Loucy (cell line): ENCODE measurements at regions not wholly inside any gene's neighbourhood (a gene's known extent, or its start where the extent isn't known, plus 50 kb on each side); places are given as distances from the start of the nearest gene placed in this dataset.

Source experiments
- H2AFZ ChIP-seq: fragments of 200-600 bp; sonication (generic); 2 replicates; pipeline ENCODE4 v1.6.0; 2016; ENCODE audit warnings: antibody characterized with exemption, mild to moderate bottlenecking, low read length, moderate library complexity
- H3F3A ChIP-seq: fragments of 200-600 bp; 2 replicates; pipeline ENCODE4 v1.6.0; 2016; ENCODE audit warnings: antibody characterized with exemption, low read depth, mild to moderate bottlenecking
- H3K27me3 ChIP-seq: fragments of 200-600 bp; sonication (generic); 2 replicates; pipeline ENCODE4 v1.6.1; 2014; ENCODE audit warnings: low read length, mild to moderate bottlenecking; ENCODE audit not compliant: insufficient read depth, poor library complexity, severe bottlenecking
- H3K36me3 ChIP-seq: fragments of 200-600 bp; sonication (generic); 2 replicates; pipeline ENCODE4 v1.6.1; 2016; ENCODE audit warnings: low read length; ENCODE audit not compliant: insufficient read depth
- H3K4me1 ChIP-seq: fragments of 200-600 bp; sonication (generic); 2 replicates; pipeline ENCODE4 v1.5.1; 2014; ENCODE audit warnings: low read length, mild to moderate bottlenecking; ENCODE audit not compliant: insufficient read depth, poor library complexity, severe bottlenecking
- H3K4me2 ChIP-seq: fragments of 200-600 bp; sonication (generic); 2 replicates; pipeline ENCODE4 v1.6.0; 2014; ENCODE audit warnings: antibody characterized with exemption, low read length, low read depth, mild to moderate bottlenecking; ENCODE audit not compliant: poor library complexity, severe bottlenecking
- H3K4me3 ChIP-seq: fragments of 200-600 bp; sonication (generic); 2 replicates; pipeline ENCODE4 v1.5.1; 2014; ENCODE audit warnings: low read length, mild to moderate bottlenecking, mixed read lengths; ENCODE audit not compliant: poor library complexity, severe bottlenecking
- H3K79me2 ChIP-seq: fragments of 200-600 bp; sonication (generic); 2 replicates; pipeline ENCODE4 v1.6.1; 2014; ENCODE audit warnings: low read length; ENCODE audit not compliant: insufficient read depth
- H3K9ac ChIP-seq: fragments of 200-600 bp; sonication (generic); 2 replicates; pipeline ENCODE4 v1.6.0; 2014; ENCODE audit warnings: mild to moderate bottlenecking, low read depth, low read length, moderate library complexity; ENCODE audit not compliant: poor library complexity, severe bottlenecking
- H3K9me2 ChIP-seq: fragments of 200-600 bp; sonication (generic); replicated peaks from 2 replicates; pipeline ENCODE4 v1.6.1; 2016; ENCODE audit warnings: low read depth, low read length, mixed read lengths
- H3K9me3 ChIP-seq: fragments of 200-600 bp; sonication (generic); 2 replicates; pipeline ENCODE4 v1.6.1; 2014; ENCODE audit warnings: mild to moderate bottlenecking, antibody characterized with exemption, low read length, low read depth; ENCODE audit not compliant: insufficient read depth
- H4K20me1 ChIP-seq: fragments of 200-600 bp; sonication (generic); 2 replicates; pipeline ENCODE4 v1.6.0; 2014; ENCODE audit warnings: antibody characterized with exemption, low read length, mild to moderate bottlenecking; ENCODE audit not compliant: insufficient read depth, poor library complexity, severe bottlenecking
- EZH2phosphoT487 ChIP-seq: fragments of 200-600 bp; IDR thresholded peaks from 2 replicates; pipeline ENCODE4 v1.6.1; 2018; ENCODE audit warnings: antibody characterized with exemption, mild to moderate bottlenecking, moderate library complexity, borderline replicate concordance
- TF ChIP-seq, protein P1 (sequence below): fragments of 200-600 bp; sonication (generic); conservative IDR thresholded peaks from 2 replicates; pipeline ENCODE4 v1.5.1; 2014; ENCODE audit warnings: mild to moderate bottlenecking, antibody characterized with exemption, low read length

DNA sequence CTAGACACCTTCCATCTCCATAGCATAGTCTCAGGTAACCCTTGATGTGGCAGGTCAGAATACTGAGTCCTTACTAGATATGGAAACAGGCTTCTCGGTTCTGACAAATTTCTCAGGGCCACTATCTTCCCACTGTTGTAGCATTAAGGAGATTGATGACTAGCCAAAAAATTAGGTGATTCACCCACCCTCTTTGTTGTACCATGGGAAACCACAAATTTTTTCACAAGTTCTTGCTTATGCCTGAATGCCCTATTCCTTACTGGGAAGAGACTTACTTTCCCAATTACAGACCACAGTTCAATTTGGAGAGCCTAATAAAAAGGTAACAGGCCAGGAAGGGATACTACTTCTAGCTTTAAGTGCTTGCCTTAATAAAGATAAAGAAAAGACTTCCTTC lies 948.8 kb downstream of the GRM8 start:
- no peak for TF ChIP-seq EZH2phosphoT487
- TF ChIP-seq, protein P1, sequence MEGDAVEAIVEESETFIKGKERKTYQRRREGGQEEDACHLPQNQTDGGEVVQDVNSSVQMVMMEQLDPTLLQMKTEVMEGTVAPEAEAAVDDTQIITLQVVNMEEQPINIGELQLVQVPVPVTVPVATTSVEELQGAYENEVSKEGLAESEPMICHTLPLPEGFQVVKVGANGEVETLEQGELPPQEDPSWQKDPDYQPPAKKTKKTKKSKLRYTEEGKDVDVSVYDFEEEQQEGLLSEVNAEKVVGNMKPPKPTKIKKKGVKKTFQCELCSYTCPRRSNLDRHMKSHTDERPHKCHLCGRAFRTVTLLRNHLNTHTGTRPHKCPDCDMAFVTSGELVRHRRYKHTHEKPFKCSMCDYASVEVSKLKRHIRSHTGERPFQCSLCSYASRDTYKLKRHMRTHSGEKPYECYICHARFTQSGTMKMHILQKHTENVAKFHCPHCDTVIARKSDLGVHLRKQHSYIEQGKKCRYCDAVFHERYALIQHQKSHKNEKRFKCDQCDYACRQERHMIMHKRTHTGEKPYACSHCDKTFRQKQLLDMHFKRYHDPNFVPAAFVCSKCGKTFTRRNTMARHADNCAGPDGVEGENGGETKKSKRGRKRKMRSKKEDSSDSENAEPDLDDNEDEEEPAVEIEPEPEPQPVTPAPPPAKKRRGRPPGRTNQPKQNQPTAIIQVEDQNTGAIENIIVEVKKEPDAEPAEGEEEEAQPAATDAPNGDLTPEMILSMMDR: no peak
- Histone ChIP-seq H3K4me3 (no peak overlapping the region), H3K9me3 (no peaks in the 10 kb centered on the region), H3K27me3 (no peaks in the 10 kb centered on the region), H3K4me2 (no peak overlapping the region), H2AFZ (no peak overlapping the region), H3K79me2 (no peaks in the 10 kb centered on the region), H4K20me1 (no peaks in the 10 kb centered on the region), H3K9ac (no peak overlapping the region), H3K9me2 (no peaks in the 10 kb centered on the region), H3F3A (no peaks in the 10 kb centered on the region), H3K36me3 (no peaks in the 10 kb centered on the region), H3K4me1 (no peaks in the 10 kb centered on the region)

DNA sequence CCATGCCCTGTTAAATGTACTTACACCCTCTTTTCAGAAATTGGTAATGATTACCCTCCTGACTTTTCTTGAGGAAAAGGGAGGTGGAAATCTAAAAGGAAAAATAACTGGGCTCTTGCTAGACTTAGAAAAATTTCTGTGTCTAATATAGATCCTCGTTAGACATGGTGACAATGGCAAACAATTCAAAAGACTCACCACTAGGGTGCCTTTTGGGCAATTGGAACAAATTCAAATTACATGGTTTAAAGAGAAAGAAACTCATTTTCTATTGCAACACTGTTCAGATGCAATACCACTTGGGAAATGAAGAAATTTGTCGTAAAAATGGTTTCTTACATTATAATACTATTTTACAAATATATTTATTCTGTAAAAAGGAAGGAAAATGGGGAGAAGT lies 950.1 kb downstream of the GRM8 start:
- H3K36me3 ChIP-seq: no peaks in the 10 kb centered on the region
- H3K9me3 ChIP-seq: no peaks in the 10 kb centered on the region
- no peak overlapping the region for H2AFZ ChIP-seq
- no peak overlapping the region for H3K4me3 ChIP-seq
- no peaks in the 10 kb centered on the region for H3K9me2 ChIP-seq
- no peaks in the 10 kb centered on the region for H3K27me3 ChIP-seq
- H3K79me2 ChIP-seq: no peaks in the 10 kb centered on the region
- no peak overlapping the region for H3K4me2 ChIP-seq
- TF ChIP-seq, protein P1: no peak
- TF ChIP-seq EZH2phosphoT487: no peak
- no peaks in the 10 kb centered on the region for H3F3A ChIP-seq
- H3K9ac ChIP-seq: no peak overlapping the region
- no peaks in the 10 kb centered on the region for H4K20me1 ChIP-seq
- H3K4me1 ChIP-seq: no peaks in the 10 kb centered on the region

DNA sequence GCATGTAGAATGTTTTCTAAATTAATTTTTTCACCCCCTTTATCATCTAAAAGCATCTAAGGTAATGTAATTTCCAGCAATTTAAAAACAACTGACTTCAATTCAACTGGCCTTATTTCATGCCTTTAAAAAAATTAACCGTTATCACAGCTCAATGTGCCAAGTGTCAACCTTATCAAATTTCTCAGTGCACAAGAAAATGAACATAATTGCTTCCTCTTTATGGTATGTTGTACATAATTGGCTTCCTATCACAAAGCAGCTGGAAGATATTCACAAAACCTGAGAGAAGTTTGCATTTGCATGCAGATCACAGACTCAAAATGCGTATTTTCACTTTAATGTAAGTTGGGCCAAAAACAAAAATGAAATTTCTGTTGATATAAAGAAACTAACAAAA lies 966.4 kb downstream of the GRM8 start:
- Histone ChIP-seq H3K9me3 (no peaks in the 10 kb centered on the region), H2AFZ (no peak overlapping the region), H3K4me3 (no peak overlapping the region), H3K79me2 (no peaks in the 10 kb centered on the region), H4K20me1 (no peaks in the 10 kb centered on the region), H3K9ac (no peak overlapping the region), H3K36me3 (no peaks in the 10 kb centered on the region), H3K9me2 (no peaks in the 10 kb centered on the region), H3F3A (no peaks in the 10 kb centered on the region), H3K4me2 (no peak overlapping the region), H3K4me1 (no peaks in the 10 kb centered on the region), H3K27me3 (no peaks in the 10 kb centered on the region)
- TF ChIP-seq, protein P1: no peak
- TF ChIP-seq EZH2phosphoT487: no peak
